ENCODE measurements at regions not wholly inside any gene's neighbourhood (a gene's known extent, or its start where the extent isn't known, plus 50 kb on each side); places are given as distances from the start of the nearest gene placed in this dataset.

DNA sequence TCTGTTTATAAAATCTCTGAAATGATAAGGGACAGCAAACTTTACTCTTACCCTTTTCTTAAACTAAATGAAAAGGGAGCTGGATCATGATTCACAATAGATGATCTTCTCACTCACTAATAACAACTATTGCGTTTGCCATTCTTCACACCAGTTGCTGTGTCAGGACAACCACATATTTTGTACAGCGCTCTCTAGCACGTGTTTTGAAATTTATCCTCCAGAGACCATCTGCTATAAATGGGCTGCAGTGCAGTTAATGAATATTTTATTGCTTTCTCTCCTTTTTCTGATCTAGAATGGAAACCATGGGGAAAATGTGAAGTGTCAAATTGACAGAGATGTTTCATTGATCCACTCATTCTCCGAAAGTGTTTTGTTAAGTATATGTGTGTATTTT, 258.4 kb upstream of the CCNH start:
- no TSS peak for BruUV-seq (replicated peaks)
- POLR2A ChIA-PET, result no interaction called here
- TF ChIP-seq, protein P1, sequence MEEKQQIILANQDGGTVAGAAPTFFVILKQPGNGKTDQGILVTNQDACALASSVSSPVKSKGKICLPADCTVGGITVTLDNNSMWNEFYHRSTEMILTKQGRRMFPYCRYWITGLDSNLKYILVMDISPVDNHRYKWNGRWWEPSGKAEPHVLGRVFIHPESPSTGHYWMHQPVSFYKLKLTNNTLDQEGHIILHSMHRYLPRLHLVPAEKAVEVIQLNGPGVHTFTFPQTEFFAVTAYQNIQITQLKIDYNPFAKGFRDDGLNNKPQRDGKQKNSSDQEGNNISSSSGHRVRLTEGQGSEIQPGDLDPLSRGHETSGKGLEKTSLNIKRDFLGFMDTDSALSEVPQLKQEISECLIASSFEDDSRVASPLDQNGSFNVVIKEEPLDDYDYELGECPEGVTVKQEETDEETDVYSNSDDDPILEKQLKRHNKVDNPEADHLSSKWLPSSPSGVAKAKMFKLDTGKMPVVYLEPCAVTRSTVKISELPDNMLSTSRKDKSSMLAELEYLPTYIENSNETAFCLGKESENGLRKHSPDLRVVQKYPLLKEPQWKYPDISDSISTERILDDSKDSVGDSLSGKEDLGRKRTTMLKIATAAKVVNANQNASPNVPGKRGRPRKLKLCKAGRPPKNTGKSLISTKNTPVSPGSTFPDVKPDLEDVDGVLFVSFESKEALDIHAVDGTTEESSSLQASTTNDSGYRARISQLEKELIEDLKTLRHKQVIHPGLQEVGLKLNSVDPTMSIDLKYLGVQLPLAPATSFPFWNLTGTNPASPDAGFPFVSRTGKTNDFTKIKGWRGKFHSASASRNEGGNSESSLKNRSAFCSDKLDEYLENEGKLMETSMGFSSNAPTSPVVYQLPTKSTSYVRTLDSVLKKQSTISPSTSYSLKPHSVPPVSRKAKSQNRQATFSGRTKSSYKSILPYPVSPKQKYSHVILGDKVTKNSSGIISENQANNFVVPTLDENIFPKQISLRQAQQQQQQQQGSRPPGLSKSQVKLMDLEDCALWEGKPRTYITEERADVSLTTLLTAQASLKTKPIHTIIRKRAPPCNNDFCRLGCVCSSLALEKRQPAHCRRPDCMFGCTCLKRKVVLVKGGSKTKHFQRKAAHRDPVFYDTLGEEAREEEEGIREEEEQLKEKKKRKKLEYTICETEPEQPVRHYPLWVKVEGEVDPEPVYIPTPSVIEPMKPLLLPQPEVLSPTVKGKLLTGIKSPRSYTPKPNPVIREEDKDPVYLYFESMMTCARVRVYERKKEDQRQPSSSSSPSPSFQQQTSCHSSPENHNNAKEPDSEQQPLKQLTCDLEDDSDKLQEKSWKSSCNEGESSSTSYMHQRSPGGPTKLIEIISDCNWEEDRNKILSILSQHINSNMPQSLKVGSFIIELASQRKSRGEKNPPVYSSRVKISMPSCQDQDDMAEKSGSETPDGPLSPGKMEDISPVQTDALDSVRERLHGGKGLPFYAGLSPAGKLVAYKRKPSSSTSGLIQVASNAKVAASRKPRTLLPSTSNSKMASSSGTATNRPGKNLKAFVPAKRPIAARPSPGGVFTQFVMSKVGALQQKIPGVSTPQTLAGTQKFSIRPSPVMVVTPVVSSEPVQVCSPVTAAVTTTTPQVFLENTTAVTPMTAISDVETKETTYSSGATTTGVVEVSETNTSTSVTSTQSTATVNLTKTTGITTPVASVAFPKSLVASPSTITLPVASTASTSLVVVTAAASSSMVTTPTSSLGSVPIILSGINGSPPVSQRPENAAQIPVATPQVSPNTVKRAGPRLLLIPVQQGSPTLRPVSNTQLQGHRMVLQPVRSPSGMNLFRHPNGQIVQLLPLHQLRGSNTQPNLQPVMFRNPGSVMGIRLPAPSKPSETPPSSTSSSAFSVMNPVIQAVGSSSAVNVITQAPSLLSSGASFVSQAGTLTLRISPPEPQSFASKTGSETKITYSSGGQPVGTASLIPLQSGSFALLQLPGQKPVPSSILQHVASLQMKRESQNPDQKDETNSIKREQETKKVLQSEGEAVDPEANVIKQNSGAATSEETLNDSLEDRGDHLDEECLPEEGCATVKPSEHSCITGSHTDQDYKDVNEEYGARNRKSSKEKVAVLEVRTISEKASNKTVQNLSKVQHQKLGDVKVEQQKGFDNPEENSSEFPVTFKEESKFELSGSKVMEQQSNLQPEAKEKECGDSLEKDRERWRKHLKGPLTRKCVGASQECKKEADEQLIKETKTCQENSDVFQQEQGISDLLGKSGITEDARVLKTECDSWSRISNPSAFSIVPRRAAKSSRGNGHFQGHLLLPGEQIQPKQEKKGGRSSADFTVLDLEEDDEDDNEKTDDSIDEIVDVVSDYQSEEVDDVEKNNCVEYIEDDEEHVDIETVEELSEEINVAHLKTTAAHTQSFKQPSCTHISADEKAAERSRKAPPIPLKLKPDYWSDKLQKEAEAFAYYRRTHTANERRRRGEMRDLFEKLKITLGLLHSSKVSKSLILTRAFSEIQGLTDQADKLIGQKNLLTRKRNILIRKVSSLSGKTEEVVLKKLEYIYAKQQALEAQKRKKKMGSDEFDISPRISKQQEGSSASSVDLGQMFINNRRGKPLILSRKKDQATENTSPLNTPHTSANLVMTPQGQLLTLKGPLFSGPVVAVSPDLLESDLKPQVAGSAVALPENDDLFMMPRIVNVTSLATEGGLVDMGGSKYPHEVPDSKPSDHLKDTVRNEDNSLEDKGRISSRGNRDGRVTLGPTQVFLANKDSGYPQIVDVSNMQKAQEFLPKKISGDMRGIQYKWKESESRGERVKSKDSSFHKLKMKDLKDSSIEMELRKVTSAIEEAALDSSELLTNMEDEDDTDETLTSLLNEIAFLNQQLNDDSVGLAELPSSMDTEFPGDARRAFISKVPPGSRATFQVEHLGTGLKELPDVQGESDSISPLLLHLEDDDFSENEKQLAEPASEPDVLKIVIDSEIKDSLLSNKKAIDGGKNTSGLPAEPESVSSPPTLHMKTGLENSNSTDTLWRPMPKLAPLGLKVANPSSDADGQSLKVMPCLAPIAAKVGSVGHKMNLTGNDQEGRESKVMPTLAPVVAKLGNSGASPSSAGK (IDR thresholded peaks at IDR 0.05), result no peak
- TF ChIP-seq ZNF23 (CRISPR knock-in tag; IDR thresholded peaks at IDR 0.05) (no peak), ZSCAN29 (IDR thresholded peaks at IDR 0.05) (no peak), BRD9 (IDR thresholded peaks at IDR 0.05; ENCODE audit: low read depth, partially characterized antibody) (no peak), POLR3A (IDR thresholded peaks at IDR 0.05; ENCODE audit: borderline replicate concordance, extremely low read depth, insufficient read depth, insufficient read length) (no peak), RHOXF2B (CRISPR knock-in tag; conservative IDR thresholded peaks at IDR 0.05) (no peak), JUN (IDR thresholded peaks at IDR 0.05; ENCODE audit: borderline replicate concordance, low read depth, low read length) (no peak), JUN (CRISPR knock-in tag; IDR thresholded peaks at IDR 0.05; ENCODE audit: borderline replicate concordance) (no peak), FOXA1 (IDR thresholded peaks at IDR 0.05; ENCODE audit: borderline replicate concordance) (no peak), CBFA2T2 (conservative IDR thresholded peaks at IDR 0.05) (no peak), TEAD1 (CRISPR knock-in tag; IDR thresholded peaks at IDR 0.05) (no peak), TAF15 (IDR thresholded peaks at IDR 0.05; ENCODE audit: low read depth, low read length) (no peak), NCOR1 (IDR thresholded peaks at IDR 0.05) (no peak), SRSF1 (IDR thresholded peaks at IDR 0.05; ENCODE audit: low read depth, low read length) (no peak), NFE2 (IDR thresholded peaks at IDR 0.05; ENCODE audit: low read depth) (no peak), TARDBP (IDR thresholded peaks at IDR 0.05) (no peak)

More for the DNA sequence above, 258.4 kb upstream of the CCNH start:
- intact Hi-C loops (cut with micrococcal nuclease), result no loop called here
- Histone ChIP-seq H3K79me2 (ENCODE audit: control insufficient read depth, insufficient read depth, low read length) (no peaks in the 10 kb centered on the region), H3K27ac (ENCODE audit: extremely low read depth, low read depth, low read length) (no peak overlapping the region), H3K9me1 (ENCODE audit: control insufficient read depth, insufficient read depth, low read length) (no peaks in the 10 kb centered on the region), H3K27me3 (ENCODE audit: control insufficient read depth in 2 of 2, insufficient read depth in 2 of 2, low read length in 2 of 2) (no peaks in the 10 kb centered on the region), H3K36me3 (ENCODE audit: control insufficient read depth, insufficient read depth, low read length) (no peaks in the 10 kb centered on the region), H3K9me3 (replicated peaks; ENCODE audit: control insufficient read depth, insufficient read depth, low read depth, low read length) (no peaks in the 10 kb centered on the region), H2AFZ (ENCODE audit: low read depth, low read length) (no peak overlapping the region), H3K4me3 (no peak overlapping the region), H4K20me1 (replicated peaks; ENCODE audit: control insufficient read depth, insufficient read depth, low read length) (no peaks in the 10 kb centered on the region), H3K9ac (ENCODE audit: insufficient read depth in 1 of 2, low read depth in 2 of 2, low read length in 2 of 2) (no peak overlapping the region), H3K4me1 (replicated peaks in 1 of 2; ENCODE audit: control insufficient read depth in 2 of 2, insufficient read depth in 2 of 2, low read length in 2 of 2) (no peaks in the 10 kb centered on the region), H3K4me2 (ENCODE audit: insufficient read depth, low read length) (no peak overlapping the region)
- ATAC-seq, result no peak
- 0% methylated on average over 4 of the region's 4 CpGs for WGBS (ENCODE audit: insufficient coverage, low coverage, missing lambda C conversion rate)
- in situ Hi-C loops (cut with MboI), result no loop called here
- no peak for DNase-seq (ENCODE audit: extremely low read depth in 1 of 4, low spot score in 3 of 4)
- FAIRE-seq, result no peak
- CTCF ChIA-PET (ENCODE audit: low intra/inter-chr PET ratio), result no interaction called here

All from K562 (cell line).